Caki2 (cell line): ENCODE measurements at regions not wholly inside any gene's neighbourhood (a gene's known extent, or its start where the extent isn't known, plus 50 kb on each side); places are given as distances from the start of the nearest gene placed in this dataset.
A peak's percentile ranks its signal among the peaks of the same experiment; 100 is the strongest.

ENCODE experiments used
- DNase-seq: peaks from one replicate; pipeline ENCODE4 v3.0.0-alpha.2; 2015; ENCODE audit warnings: low read depth
- in situ Hi-C: cut with HindIII; loops from 2 replicates; pipeline ENCODE4 v1.10.0; 2016; ENCODE audit warnings: low sequenced_read_pairs, low pct_unique_long_range_greater_than_20kb, mixed read lengths

DNA sequence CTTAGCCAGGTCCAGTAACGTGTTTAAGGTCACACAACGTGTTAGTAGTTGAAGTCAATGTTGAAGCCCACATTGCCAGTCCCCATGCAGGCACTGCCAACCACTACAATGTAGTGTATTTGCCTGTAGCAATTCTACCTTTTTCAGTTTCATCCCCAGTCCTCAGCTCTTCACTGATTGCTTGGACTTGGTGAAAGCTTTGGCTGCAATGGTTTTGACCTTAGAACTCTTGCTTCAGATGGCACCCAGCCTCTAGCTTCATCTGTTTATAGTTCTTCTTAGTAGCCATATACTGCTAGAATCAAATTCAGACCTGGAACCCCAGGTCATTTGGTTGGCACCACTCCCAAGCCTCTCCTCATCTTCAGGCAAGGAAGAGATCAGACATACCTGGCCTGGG, 345.4 kb upstream of the SEMA6D start:
- no peak for DNase-seq
- in situ Hi-C loops = no loop called here

GRCh38 chr15:47374222-47374621, 343.1 kb upstream of the SEMA6D start:
- no peak for DNase-seq
- in situ Hi-C loops = no loop called here

DNA sequence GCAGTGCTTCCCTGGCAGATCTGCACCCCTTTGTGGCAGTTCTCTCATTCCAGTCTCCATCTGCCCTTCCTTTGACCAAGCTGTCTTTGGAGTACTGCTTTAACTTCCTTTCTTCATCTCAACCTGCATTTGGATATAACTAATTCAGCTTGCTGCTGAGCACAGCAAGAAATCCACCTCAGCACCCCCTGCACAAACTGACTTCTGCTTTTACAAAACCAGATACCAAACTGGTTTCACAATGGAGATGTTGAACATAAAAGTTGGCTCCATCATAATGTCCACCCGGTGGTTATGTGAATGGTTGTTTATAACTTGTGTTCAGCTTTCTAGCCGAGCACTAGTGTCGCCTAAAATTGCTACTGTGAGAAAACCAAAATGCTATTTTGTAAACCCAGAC, 341.1 kb upstream of the SEMA6D start:
- in situ Hi-C loops = no loop called here
- no peak for DNase-seq

GRCh38 chr15:47377465-47377864, 339.8 kb upstream of the SEMA6D start:
- no peak for DNase-seq
- in situ Hi-C loops = no loop called here

- in situ Hi-C loops = no loop called here
- DNase-seq = no peak
Measured at GRCh38 chr15:47378527-47378926, 338.8 kb upstream of the SEMA6D start.

DNA sequence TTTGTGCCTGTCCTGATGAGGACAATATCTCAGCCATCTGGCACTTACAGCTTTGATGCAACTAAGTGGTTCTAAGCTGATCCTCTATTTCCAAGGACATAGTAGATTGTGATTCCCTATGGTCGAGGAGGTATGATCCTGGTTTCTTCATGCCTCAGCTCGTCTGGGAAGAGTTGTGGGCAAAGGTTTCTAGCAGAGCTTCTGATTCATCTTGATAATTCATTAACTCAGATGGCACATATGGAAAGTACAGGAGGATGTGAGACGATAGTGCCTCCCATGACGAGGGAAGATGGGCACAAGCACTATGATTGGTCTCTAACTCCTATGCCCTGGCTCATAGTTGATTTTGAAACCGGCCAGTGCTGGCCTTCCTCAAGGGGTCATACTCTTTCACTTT, 334.2 kb upstream of the SEMA6D start:
- in situ Hi-C loops = no loop called here
- no peak for DNase-seq

DNA sequence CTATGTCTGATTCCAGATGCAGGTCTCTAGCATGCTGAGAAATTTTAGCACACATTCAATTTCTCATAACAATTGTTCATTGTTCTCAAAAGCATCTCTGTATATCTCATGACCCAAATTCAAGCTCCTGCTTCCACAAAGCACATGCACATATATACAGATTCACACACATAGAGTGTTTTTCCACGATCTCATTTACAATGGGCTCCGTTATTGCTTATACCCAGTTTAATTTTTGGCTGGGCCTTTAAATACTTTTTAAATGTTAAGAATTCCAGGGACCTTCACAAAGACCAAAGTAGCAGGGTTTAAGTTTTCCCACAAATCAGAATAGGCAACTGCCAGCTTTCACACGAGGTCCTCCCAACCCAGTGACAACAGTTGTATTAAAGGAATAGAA, 333.5 kb upstream of the SEMA6D start:
- in situ Hi-C loops = no loop called here
- DNase-seq = no peak

DNA sequence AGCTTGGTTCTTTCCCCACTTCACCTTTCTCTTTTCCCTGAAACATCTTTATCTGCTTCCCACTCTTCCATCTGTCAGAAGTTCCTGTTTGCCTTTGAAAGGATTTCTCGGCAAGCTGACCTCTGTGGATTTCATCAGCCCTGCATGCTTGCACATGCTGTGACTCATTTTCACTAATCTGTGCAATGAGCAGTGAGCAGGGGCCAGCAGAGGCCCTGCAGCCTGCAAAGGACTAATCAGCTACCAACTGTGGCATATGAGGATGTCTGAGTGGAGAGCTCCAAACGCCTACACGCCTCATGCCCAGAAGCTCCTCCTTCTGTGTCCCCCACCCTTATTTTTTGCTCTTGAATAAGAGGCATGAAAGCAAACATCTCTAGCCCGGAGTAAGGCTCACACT, 333.0 kb upstream of the SEMA6D start:
- DNase-seq = peak; percentile 25
- in situ Hi-C loops = no loop called here

- DNase-seq = no peak
- in situ Hi-C loops = no loop called here
Measured at GRCh38 chr15:47384776-47385175, 332.5 kb upstream of the SEMA6D start.

- DNase-seq = no peak
- in situ Hi-C loops = no loop called here
Measured at GRCh38 chr15:47386459-47386858, 330.8 kb upstream of the SEMA6D start.

DNA sequence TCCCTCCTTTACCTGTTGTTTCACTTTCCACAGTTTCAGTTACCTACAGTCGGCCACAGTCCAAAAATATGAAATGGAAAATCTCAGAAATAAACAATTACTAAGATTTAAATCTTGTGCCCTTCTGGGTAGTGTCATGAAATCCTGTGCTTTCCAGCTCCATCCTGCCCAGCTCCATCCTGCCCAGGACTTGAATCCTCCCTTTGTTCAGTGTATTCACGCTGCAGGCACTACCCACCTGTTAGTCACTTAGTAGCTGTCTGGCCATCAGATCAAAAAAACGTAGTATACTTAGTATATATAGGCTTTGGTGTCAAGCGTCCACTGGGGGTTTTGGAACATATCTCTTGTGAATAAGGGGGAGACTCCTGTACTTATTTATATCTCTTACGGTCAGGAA, 329.0 kb upstream of the SEMA6D start:
- DNase-seq = no peak
- in situ Hi-C loops = no loop called here

- in situ Hi-C loops = no loop called here
- no peak for DNase-seq
Measured at GRCh38 chr15:47390208-47390765, 327.0 kb upstream of the SEMA6D start.

DNA sequence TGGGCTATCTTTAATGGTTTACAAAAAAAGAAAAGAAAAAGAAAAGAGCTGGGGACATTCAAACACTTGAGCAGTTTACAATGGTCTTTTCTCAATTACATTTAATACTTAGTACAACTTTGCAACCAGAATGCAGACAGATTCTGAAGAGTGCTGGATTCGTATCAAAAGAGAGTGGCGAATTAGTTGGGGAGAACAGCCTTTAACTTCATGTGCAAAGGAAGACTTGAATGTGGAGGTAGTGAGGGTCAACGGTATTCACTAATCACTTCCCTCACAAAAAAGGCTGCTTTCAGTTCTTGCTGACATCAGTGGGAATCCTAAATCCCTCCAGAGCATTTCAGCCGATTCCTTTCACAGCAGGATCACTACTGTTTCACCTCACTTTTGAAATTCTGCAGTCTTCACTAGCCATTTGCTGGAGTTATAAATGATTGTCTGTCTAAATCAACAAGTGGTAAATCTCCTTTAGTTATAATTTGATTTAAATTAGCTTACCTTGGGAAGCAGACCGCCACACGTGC, 323.0 kb upstream of the SEMA6D start:
- DNase-seq = no peak
- in situ Hi-C loops = no loop called here

- no peak for DNase-seq
- in situ Hi-C loops = no loop called here
Measured at GRCh38 chr15:47395076-47395475, 322.2 kb upstream of the SEMA6D start.

- in situ Hi-C loops = no loop called here
- DNase-seq = no peak
Measured at GRCh38 chr15:47397655-47398054, 319.6 kb upstream of the SEMA6D start.

GRCh38 chr15:47398132-47398531, 319.2 kb upstream of the SEMA6D start:
- in situ Hi-C loops = no loop called here
- no peak for DNase-seq

- in situ Hi-C loops = no loop called here
- no peak for DNase-seq
Measured at GRCh38 chr15:47398594-47398993, 318.7 kb upstream of the SEMA6D start.

DNA sequence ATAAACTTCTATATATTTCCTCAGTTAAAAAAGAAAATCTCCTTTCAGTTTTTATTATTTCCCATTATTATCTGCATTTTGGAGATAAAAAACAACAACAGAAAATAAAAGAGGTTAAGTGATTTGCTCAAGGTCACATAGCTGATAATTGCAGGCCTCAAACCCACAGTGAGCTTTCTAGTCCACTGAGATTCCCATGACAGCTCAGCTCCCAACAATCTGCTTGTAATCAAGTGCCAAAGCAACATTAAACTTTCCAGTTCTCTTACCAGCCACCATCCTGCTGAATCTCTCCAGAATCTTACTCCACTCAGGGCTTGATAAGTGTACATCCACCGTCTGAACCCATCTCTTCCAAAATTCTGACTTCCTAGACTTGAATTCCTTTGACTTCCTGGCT, 318.2 kb upstream of the SEMA6D start:
- in situ Hi-C loops = no loop called here

DNA sequence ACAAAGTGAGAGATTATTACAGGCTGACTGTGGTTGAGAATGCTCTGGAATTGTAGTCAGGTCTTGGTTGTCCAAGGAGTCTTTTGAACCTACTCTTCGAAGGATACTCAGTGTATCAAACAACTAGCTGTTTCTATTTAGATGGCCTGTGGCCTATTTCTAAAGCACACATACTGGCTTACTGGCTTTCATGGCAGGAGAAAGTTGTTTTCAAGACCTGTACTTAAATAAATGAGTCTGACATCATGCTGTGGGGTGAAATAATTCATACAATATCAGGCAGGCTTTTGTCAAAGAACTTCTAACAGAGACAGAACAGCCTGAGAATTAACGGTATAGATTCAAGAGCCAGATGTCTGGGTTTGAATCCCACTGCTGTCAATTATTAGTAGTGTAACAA, 316.7 kb upstream of the SEMA6D start:
- no peak for DNase-seq
- in situ Hi-C loops = no loop called here

More for the DNA sequence above, 318.2 kb upstream of the SEMA6D start:
- no peak for DNase-seq

DNA sequence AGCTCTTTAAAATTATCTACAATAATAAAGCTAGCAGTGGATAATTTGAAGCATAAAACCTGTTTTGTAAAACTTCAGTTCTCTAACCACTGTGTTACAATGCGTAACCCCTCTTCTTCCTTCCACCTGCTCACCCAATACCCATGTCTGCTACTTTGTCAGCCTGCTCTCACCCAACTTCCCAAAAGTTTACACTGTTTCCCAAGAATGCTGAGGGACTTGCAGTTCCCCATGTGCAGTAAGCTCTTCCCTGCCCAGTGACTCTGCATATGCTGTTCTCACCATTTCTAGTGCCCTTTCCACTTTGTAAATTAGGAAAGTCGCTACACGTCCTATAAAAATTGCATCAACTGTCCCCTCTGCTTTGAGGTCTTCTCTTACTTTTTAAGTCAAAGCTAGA, 315.9 kb upstream of the SEMA6D start:
- in situ Hi-C loops = no loop called here
- no peak for DNase-seq

GRCh38 chr15:47402829-47403228, 314.5 kb upstream of the SEMA6D start:
- DNase-seq = no peak
- in situ Hi-C loops = no loop called here
